ENCODE measurements at regions not wholly inside any gene's neighbourhood (a gene's known extent, or its start where the extent isn't known, plus 50 kb on each side); places are given as distances from the start of the nearest gene placed in this dataset.
"Not testable (repeated sequence)": the region's sequence is repeated elsewhere in the genome, so short reads cannot be mapped to it uniquely, and the experiment has no call there.

GRCh38 chr3:83251490-83251889 lies 1490.0 kb upstream of the GBE1 start:
- no peak for DNase-seq

DNA sequence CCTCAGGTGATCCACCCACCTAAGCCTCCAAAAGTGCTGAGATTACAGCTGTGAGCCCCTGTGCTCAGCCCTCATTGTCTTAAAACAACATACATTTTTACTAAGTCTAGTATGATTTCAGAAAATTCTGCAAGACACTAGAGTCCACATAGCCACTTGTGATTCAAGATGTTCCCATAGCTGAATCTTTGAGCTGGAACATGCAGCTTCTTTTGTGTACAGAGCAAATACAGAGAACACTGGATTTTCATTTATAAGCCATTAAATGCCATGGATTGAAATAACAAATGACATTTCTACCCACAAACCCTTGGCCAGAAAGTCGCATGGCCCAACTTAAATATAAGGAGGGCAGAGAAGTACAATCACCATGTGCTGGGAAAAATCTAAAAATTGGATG lies 1489.2 kb upstream of the GBE1 start:
- no peak for DNase-seq

GRCh38 chr3:83248454-83248853 lies 1487.0 kb upstream of the GBE1 start:
- no peak for DNase-seq

DNA sequence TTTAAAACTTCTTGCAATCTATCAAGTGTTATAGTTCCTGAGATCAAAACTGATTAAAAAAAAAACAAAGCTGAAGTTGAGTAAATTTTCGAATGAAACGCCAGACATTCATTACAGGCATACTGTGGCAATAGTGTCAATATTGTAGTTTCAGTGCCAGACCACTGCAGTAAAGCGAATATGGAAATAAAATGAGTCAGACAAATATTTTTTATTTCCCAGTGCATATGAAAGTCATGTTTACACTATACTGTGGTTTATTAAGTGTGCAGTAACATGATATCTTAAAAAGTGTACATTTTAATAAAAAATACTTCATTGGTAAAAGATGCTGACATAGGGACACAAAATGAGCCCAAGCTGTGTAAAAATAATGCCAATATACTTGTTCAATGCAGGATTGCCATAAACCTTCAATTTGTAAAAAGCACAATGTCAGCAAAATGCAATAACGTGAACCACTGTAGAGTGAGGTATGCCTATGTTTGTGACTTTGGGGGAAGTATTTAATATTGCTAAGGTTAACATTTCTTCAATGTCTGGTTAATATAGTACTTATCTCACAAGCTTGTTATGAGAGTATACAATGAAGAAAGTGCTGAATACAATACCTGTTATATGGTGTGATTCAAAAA lies 1473.9 kb upstream of the GBE1 start:
- no peak for DNase-seq

GRCh38 chr3:83233715-83234114 lies 1472.3 kb upstream of the GBE1 start:
- DNase-seq = no peak

GRCh38 chr3:83230841-83231240 lies 1469.4 kb upstream of the GBE1 start:
- DNase-seq = no peak

DNA sequence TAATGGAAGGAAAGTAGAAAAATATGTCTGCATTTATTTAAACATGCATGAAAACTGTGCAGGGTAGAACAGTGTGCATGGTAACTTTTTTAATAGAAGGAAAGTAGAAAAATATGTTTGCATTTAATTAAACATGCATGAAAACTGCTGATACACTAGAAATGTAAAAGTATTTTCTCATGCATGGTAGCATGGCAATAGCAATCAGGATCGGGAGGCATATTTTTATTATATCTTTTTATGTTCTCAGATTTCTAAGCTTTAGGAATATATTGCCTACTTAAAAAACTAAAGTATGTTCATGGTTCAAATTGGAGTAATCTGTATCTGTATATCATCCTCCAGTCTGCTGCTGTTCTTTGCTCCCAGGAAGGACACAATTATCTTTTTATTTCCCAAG lies 1468.9 kb upstream of the GBE1 start:
- no peak for DNase-seq

DNA sequence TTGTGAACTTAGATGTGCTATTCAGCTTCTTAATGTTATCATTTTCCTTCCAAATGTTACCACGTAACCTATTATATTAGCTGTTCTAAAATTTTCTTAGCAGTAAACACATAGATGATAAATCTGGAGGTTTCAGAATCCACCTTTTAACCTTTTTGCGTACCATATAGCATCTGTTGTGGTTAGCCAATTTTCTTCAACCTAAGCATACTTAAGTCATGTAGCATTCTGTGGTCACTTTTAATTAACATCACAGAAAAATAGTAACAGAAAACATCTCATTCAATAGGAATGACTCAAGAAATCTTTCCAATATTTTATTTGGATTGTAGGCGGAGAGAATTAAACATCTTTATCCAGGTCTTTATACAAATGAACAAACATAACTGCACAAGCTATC lies 1465.3 kb upstream of the GBE1 start:
- DNase-seq = no peak

DNA sequence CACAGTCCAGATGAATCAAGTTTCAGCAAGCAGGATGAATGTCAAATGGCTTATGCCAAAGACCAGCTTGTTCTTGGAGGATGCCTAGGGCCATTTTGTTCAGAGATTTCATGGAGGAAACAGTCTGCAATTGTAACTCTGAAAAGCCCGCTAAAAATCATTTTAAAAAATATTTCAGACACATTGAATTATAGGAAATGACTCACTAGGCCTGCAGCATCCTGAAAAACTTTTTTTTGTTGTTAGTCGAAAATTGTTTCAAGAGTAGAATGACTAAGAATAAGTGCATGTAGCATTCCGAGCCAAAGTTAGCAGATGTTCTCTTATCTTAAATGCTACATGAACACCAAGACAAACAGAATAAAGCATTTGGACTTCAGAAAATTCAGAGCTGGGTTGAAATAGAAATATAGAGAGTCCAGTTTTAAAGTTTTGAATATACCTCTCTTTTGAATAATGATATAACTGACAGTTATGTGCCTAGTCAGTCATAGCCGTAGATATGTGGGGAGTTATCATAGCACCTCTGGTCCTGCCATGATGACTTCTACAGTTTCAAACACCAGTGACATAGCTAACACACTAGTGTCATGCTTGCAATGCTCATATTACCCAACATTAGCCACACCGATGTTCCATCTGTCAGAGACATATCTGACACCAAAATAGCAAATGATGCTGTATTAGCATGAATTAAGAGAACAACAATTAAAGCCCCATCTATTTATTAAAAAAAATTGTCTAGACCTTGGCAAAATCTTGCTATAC lies 1462.8 kb upstream of the GBE1 start:
- DNase-seq = no peak

DNA sequence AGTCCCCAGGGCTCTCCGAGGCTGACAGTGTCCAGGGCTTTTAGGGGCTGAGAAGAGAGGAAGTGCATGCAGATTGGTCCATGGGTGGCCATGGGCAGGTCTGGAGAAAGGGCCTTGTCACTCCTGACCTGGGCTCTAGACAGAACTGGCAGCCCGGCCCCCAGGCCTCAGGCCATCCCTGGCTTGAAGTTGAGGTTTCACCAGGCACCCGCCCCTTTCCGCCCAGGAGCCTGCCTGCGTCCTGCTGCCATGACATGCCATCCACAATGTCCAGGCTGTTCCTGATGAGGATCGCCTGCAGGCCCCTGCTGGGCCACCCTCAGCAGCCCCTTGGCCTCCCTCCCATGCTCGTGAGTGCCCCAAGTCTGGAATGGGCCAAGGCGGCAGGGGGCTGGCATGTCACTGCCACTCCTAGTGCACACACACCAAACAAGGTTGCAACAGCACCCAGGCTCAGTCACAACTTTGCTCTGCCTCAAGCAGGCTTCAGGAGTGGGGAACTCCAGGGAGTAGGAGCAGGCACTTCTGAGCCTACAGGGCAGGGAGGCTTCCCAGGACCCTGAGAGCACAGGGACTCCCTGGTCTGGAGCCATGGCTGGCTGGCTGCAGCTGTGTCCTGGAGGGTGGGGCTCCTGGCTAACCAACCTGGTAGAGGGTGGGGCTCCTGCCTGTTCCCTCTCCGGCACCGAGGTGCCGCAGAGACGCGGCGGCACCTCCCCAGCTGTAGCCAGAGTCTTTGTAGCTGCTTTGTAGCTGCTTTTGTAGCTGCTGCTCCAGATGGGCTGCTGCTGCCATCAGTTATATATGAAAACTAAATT lies 1457.1 kb upstream of the GBE1 start:
- no peak for DNase-seq

DNA sequence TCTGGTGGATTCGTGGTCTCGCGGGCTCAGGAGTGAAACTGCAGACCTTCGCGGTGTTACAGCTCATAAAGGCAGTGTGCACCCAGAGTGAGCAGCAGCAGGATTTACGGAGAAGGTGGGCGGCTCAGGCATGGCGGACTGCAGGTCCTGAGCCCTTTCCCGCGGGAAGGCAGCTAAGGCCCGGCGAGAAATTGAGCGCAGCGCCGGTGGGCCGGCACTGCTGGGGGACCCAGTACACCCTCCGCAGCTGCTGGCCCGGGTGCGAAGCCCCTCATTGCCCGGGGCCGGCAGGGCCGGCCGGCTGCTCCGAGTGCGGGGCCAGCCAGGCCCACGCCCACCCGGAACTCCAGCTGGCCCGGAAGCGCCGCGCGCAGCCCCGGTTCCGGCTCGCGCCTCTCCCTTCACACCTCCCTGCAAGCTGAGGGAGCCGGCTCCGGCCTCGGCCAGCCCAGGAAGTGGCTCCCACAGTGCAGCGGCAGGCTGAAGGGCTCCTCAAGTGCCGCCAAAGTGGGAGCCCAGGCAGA lies 1456.2 kb upstream of the GBE1 start:
- not testable (repeated sequence) for DNase-seq

- DNase-seq = no peak
Observed at GRCh38 chr3:83216919-83217594, 1455.6 kb upstream of the GBE1 start.

GRCh38 chr3:83195243-83195642 lies 1433.8 kb upstream of the GBE1 start:
- no peak for DNase-seq

DNA sequence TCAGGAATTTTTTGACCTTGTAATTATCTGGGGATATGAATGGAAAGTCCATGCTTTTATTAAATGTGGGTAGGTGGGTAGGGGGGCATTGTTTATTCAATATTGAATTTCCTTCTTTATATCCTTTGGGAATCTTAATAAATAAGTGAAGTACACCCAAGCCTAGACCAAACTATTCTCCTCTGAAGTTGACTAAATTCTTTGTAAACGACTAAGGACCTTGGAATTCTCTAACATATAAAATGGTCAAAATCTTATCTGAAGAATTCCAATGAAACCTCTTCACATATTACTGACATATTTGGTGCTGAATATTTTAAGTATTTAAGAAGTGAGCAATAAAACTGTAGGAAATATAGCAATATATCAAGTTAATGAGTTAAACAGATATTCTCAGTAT lies 1432.1 kb upstream of the GBE1 start:
- DNase-seq = no peak

DNA sequence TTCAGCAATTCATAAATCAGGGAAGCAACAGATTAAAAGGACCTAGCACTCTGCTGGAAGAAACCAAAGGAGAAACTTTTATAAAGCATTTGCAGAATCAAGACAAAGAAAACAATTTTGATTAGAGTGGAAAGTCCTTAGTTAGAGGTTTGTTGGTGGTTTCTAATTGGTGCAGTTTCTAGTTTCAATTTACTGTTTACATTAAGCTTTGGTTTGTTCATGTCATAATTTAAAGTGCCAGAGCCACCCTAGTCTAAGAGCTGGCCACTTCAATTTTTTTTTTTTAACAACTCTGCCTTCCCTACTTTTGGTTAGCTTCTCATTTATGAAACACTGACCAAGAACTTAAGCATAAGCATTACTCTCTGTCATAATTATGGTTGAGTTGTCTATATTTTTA lies 1428.2 kb upstream of the GBE1 start:
- no peak for DNase-seq

- DNase-seq = no peak
Observed at GRCh38 chr3:83169473-83169872, 1408.0 kb upstream of the GBE1 start.

DNA sequence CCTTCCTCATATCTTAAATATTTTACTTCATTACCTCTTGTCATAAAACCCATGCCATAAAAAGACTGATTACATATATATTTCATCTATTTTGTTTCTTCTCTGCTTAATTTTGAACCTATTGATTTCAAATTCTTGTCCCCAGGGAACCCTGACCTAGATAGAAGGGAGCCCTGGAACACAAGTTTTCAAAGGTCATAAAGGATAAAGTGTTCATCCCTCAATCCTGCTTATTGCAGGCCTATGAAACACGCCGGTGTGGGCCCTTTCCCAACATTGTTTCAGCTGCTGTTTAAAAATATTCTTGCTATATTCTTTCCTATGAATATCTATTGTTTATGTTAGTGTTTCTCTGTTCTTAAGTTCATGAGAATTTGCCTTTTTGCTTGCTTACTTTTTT lies 1389.5 kb upstream of the GBE1 start:
- DNase-seq = no peak

DNA sequence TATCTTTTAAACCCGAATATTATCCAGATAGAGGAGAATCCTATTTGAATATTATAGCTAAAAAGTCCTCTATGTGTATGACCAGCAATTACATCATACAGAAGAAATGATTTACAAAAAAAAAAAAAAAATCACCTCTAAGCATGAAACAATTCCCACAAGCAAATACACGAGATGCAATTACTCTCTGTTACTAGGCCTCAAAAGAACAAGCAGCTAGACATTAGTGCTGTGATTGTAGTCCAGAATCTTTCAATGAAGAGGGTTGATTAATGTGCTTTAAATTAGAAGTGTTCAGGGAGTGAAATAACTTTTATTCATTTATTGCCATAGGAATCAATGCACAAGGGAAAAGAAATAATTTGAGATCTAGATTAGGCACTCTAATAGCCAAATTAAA lies 1379.5 kb upstream of the GBE1 start:
- DNase-seq = no peak

- DNase-seq = no peak
Observed at GRCh38 chr3:83131236-83131635, 1369.8 kb upstream of the GBE1 start.

DNA sequence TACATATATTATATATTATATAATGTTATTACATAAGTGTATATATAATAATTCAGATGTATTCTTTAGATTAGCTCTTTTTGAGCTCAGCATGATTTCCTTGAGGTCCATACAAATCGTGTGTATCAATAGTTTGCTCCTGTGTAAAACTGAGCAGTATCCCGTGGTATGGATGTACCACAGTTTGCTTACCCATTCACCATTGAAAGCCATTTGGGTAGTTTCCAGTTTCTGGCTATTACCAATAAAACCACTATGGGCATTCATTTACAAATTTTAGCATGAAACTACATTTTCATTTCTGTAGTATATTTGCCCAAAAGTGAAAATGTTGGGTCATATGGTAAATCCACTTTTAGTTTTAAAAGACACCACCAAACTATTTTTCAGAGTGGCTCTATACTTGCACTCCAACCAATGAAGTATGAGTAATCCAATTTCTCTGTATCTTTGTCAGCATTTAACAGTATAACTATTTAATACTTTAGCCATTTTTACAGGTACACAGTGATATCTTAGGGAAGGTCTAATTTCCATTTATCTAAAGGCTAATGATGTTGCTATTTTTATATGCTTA lies 1361.4 kb upstream of the GBE1 start:
- DNase-seq = no peak

GRCh38 chr3:83093222-83093572 lies 1331.8 kb upstream of the GBE1 start:
- no peak for DNase-seq

DNA sequence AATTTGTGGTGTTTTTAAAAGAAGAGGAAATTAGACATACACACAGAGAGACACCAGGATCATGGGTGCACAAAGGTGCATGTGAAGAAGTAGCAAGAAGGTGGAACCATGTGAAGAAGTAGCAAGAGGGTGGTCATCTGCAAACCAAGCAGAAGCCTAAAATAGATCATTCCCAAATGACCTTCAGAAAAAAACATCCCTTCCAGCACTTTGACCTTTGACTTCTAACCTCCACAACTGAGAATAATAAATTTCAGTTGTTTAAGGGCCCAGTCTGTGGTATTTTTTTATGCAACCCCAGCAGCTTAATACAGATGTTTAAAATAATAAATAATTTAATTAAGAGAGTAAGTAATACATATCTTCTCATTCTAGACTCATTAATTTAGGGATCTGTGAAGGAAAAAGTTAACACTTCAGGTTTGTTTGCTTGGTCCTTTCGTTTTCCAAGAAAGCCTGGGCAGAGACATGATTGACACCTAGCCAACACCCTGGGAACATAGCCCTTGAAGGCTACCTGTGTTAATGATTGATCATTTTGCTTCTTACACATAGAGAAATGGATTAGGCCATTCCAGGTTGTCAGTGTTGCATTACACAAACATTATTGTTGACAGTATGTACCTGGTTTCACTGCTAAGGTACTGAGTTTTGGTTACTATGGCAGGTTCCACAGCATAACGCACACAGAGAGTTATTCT lies 1331.2 kb upstream of the GBE1 start:
- DNase-seq = no peak

All from femur (tissue), 1 donor.